ENCODE measurements at regions not wholly inside any gene's neighbourhood (a gene's known extent, or its start where the extent isn't known, plus 50 kb on each side); places are given as distances from the start of the nearest gene placed in this dataset.
"Not testable (repeated sequence)": the region's sequence is repeated elsewhere in the genome, so short reads cannot be mapped to it uniquely, and the experiment has no call there.

GRCh38 chr22:49674479-49675050 is 153.1 kb downstream of the BRD1 start:
- Histone ChIP-seq H3K27me3 (peaks cover 0 to 6% of the 10 kb centered on the region in 2 donors), H3K36me3 (no peaks in the 10 kb centered on the region), H3K4me3 (no peak overlapping the region), H3K4me1 (peaks cover 0 to 11% of the 10 kb centered on the region in 2 donors), H3K9me3 (no peaks in the 10 kb centered on the region), H3K27ac (no peak overlapping the region)
- no peak for DNase-seq (ENCODE audit: low spot score)
- TF ChIP-seq CTCF (IDR thresholded peaks at IDR 0.05), result no peak

- Histone ChIP-seq H3K4me1 (peaks cover 0 to 11% of the 10 kb centered on the region in 2 donors), H3K27ac (no peak overlapping the region), H3K9me3 (no peaks in the 10 kb centered on the region), H3K36me3 (no peaks in the 10 kb centered on the region), H3K4me3 (no peak overlapping the region), H3K27me3 (peaks cover 0 to 6% of the 10 kb centered on the region in 2 donors)
- TF ChIP-seq CTCF (IDR thresholded peaks at IDR 0.05), result no peak
- DNase-seq (ENCODE audit: low spot score), result no peak
These were observed 154.6 kb downstream of the BRD1 start for GRCh38 chr22:49673048-49673447.

- peaks cover 0 to 6% of the 10 kb centered on the region in 2 donors for H3K27me3 ChIP-seq
- no peaks in the 10 kb centered on the region for H3K36me3 ChIP-seq
- peaks cover 0 to 18% of the 10 kb centered on the region in 2 donors for H3K4me1 ChIP-seq
- H3K27ac ChIP-seq, result no peak overlapping the region
- TF ChIP-seq CTCF (IDR thresholded peaks at IDR 0.05), result no peak
- DNase-seq (ENCODE audit: low spot score), result no peak
- no peaks in the 10 kb centered on the region for H3K9me3 ChIP-seq
- no peak overlapping the region for H3K4me3 ChIP-seq
These were observed 155.6 kb downstream of the BRD1 start for GRCh38 chr22:49672014-49672516.

- H3K9me3 ChIP-seq, result no peaks in the 10 kb centered on the region
- no peak for DNase-seq (ENCODE audit: low spot score)
- peak overlapping the region in 1 of 2 donors; percentile 49 for H3K4me3 ChIP-seq
- TF ChIP-seq CTCF (IDR thresholded peaks at IDR 0.05), result no peak
- H3K36me3 ChIP-seq, result no peaks in the 10 kb centered on the region
- no peak overlapping the region for H3K27ac ChIP-seq
- peaks cover 0 to 23% of the 10 kb centered on the region in 2 donors for H3K4me1 ChIP-seq
- H3K27me3 ChIP-seq, result peaks cover 0 to 6% of the 10 kb centered on the region in 2 donors
These were observed 156.2 kb downstream of the BRD1 start for GRCh38 chr22:49671331-49672013.

GRCh38 chr22:49670456-49671330 is 157.0 kb downstream of the BRD1 start:
- Histone ChIP-seq H3K27ac (no peak overlapping the region), H3K9me3 (no peaks in the 10 kb centered on the region), H3K36me3 (no peaks in the 10 kb centered on the region), H3K27me3 (peaks cover 0 to 6% of the 10 kb centered on the region in 2 donors), H3K4me1 (peaks cover 0 to 26% of the 10 kb centered on the region in 2 donors), H3K4me3 (peak overlapping the region; percentile 30 to 49)
- TF ChIP-seq CTCF (IDR thresholded peaks at IDR 0.05), result no peak
- no peak for DNase-seq (ENCODE audit: low spot score)

GRCh38 chr22:49669969-49670455 is 157.7 kb downstream of the BRD1 start:
- not testable (repeated sequence) for H3K27me3 ChIP-seq; H3K36me3 ChIP-seq; DNase-seq (ENCODE audit: low spot score); H3K27ac ChIP-seq; H3K9me3 ChIP-seq
- Histone ChIP-seq H3K4me1 (peaks cover 0 to 26% of the 10 kb centered on the region in 2 donors), H3K4me3 (peak overlapping the region; percentile 30 to 49)

- not testable (repeated sequence) for H3K27ac ChIP-seq; H3K9me3 ChIP-seq; H3K4me3 ChIP-seq; H3K36me3 ChIP-seq; H3K27me3 ChIP-seq; DNase-seq (ENCODE audit: low spot score)
- peaks cover 0 to 26% of the 10 kb centered on the region in 2 donors for H3K4me1 ChIP-seq
These were observed 158.2 kb downstream of the BRD1 start for GRCh38 chr22:49669427-49669968.

All from right atrium auricular region (tissue), 2 donors.